ENCODE measurements at regions not wholly inside any gene's neighbourhood (a gene's known extent, or its start where the extent isn't known, plus 50 kb on each side); places are given as distances from the start of the nearest gene placed in this dataset.

DNA sequence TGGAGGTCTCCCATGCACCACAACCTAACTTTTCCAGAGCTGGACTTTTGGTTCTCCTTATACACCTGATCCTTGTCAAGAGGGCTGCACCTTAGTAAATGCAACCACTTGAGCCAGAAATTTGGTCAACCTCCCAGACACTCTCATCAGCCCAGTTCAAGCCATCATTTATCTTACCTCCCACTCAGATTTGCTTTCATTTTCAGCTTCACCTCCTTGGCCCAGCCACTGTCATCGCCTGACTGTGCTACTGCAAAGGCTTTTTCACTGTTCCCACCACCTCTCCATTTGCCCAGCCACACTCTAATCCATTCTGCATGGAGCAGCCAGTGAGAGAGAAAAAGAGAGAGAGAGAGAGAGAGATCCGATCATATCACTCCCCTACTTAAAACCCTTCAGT lies 112.4 kb upstream of the DDX18 start:
- ChIA-PET POLR2A (no interaction called here), CTCF (no interaction called here)
- no peak for TF ChIP-seq CTCF (IDR thresholded peaks at IDR 0.05)
- Mint-ChIP-seq H3K27ac (no peak overlapping the region), H3K4me3 (no peak overlapping the region), H3K27me3 (no peaks in the 10 kb centered on the region), H3K4me1 (no peaks in the 10 kb centered on the region), H3K36me3 (ENCODE audit: low read depth) (no peaks in the 10 kb centered on the region), H3K9me3 (no peaks in the 10 kb centered on the region)
- no peak for ATAC-seq (ENCODE audit: low read depth)
- intact Hi-C loops (cut with micrococcal nuclease) = no loop called here
- DNase-seq = no peak

- Mint-ChIP-seq H3K27me3 (peaks cover 3% of the 10 kb centered on the region), H3K4me3 (no peak overlapping the region), H3K4me1 (no peaks in the 10 kb centered on the region), H3K36me3 (ENCODE audit: low read depth) (no peaks in the 10 kb centered on the region), H3K9me3 (no peaks in the 10 kb centered on the region), H3K27ac (no peak overlapping the region)
- intact Hi-C loops (cut with micrococcal nuclease) = no loop called here
- no peak for ATAC-seq (ENCODE audit: low read depth)
- DNase-seq = no peak
- ChIA-PET CTCF (no interaction called here), POLR2A (no interaction called here)
- no peak for TF ChIP-seq CTCF (IDR thresholded peaks at IDR 0.05)
Observed at GRCh38 chr2:117703858-117704257, 110.6 kb upstream of the DDX18 start.

GRCh38 chr2:117704818-117705217 lies 109.7 kb upstream of the DDX18 start:
- intact Hi-C loops (cut with micrococcal nuclease) = no loop called here
- Mint-ChIP-seq H3K27ac (no peak overlapping the region), H3K9me3 (no peaks in the 10 kb centered on the region), H3K4me3 (no peak overlapping the region), H3K4me1 (no peaks in the 10 kb centered on the region), H3K27me3 (peaks cover 3% of the 10 kb centered on the region), H3K36me3 (ENCODE audit: low read depth) (no peaks in the 10 kb centered on the region)
- ChIA-PET POLR2A (no interaction called here), CTCF (no interaction called here)
- no peak for TF ChIP-seq CTCF (IDR thresholded peaks at IDR 0.05)
- DNase-seq (no peak), ATAC-seq (ENCODE audit: low read depth) (no peak)

GRCh38 chr2:117707874-117708273 lies 106.6 kb upstream of the DDX18 start:
- no peak overlapping the region for H3K4me3 Mint-ChIP-seq

GRCh38 chr2:117712684-117713083 lies 101.8 kb upstream of the DDX18 start:
- Mint-ChIP-seq H3K27ac (no peak overlapping the region), H3K36me3 (ENCODE audit: low read depth) (no peaks in the 10 kb centered on the region), H3K27me3 (peaks cover 3% of the 10 kb centered on the region), H3K4me1 (no peaks in the 10 kb centered on the region), H3K9me3 (peaks cover 4% of the 10 kb centered on the region), H3K4me3 (no peak overlapping the region)
- POLR2A ChIA-PET = no interaction called here
- no peak for TF ChIP-seq CTCF (IDR thresholded peaks at IDR 0.05)
- intact Hi-C loops (cut with micrococcal nuclease) = no loop called here
- CTCF ChIA-PET = no interaction called here
- DNase-seq = no peak
- ATAC-seq (ENCODE audit: low read depth) = no peak

More at GRCh38 chr2:117707874-117708273, 106.6 kb upstream of the DDX18 start:
- intact Hi-C loops (cut with micrococcal nuclease) = no loop called here
- Mint-ChIP-seq H3K4me1 (no peaks in the 10 kb centered on the region), H3K27me3 (peaks cover 3% of the 10 kb centered on the region), H3K36me3 (ENCODE audit: low read depth) (no peaks in the 10 kb centered on the region), H3K27ac (no peak overlapping the region), H3K9me3 (peaks cover 2% of the 10 kb centered on the region)
- ATAC-seq (ENCODE audit: low read depth) (no peak), DNase-seq (no peak)
- no peak for TF ChIP-seq CTCF (IDR thresholded peaks at IDR 0.05)
- CTCF ChIA-PET = no interaction called here
- POLR2A ChIA-PET = no interaction called here
